T-helper 2 cell treated with Interferon-gamma antibody and Interleukin-4, amounts not matched to agents 5 μg/mL and 100 μg/mL, for 36 hours (primary cell): ENCODE measurements at regions not wholly inside any gene's neighbourhood (a gene's known extent, or its start where the extent isn't known, plus 50 kb on each side); places are given as distances from the start of the nearest gene placed in this dataset.
"Not testable (repeated sequence)": the region's sequence is repeated elsewhere in the genome, so short reads cannot be mapped to it uniquely, and the experiment has no call there.

Source experiments
- DNase-seq: peaks from one replicate; pipeline ENCODE4 v3.0.0; 2021; ENCODE audit warnings: low spot score
- H3K27ac Mint-ChIP-seq: one replicate; pipeline ENCODE4 v1.8.0; 2021; ENCODE audit warnings: mild to moderate bottlenecking, mixed read lengths
- H3K27me3 Mint-ChIP-seq: one replicate; pipeline ENCODE4 v1.8.0; 2021; ENCODE audit warnings: low read depth, mixed read lengths
- H3K36me3 Mint-ChIP-seq: one replicate; pipeline ENCODE4 v1.8.0; 2021; ENCODE audit warnings: low read depth, mixed read lengths
- H3K4me1 Mint-ChIP-seq: one replicate; pipeline ENCODE4 v1.8.0; 2021; ENCODE audit warnings: low read depth, mixed read lengths
- H3K4me3 Mint-ChIP-seq: one replicate; pipeline ENCODE4 v1.8.0; 2022; ENCODE audit warnings: mild to moderate bottlenecking, moderate library complexity, mixed read lengths
- H3K9me3 Mint-ChIP-seq: one replicate; pipeline ENCODE4 v1.8.0; 2021; ENCODE audit warnings: mixed read lengths

DNA sequence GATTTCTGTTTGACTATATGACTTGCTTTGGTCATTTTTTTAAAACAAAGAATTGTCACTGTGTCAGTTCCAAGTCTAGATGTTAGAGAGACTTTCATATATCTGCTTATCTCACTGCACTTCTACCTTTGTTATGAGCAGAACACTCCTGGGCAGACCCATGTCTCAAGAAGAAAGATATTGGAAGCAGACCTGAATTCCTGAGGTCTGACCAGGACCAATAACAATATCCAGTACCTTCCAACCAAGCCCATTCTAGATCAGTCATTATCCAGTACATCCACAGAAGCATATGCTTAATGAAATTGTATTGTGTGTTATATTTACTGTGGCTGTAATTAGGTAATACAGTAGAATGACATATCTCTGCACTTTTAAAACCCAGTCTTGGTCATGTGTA is 811.3 kb upstream of the GBE1 start:
- H3K4me3 Mint-ChIP-seq = no peak overlapping the region
- no peaks in the 10 kb centered on the region for H3K4me1 Mint-ChIP-seq
- H3K36me3 Mint-ChIP-seq = no peaks in the 10 kb centered on the region
- H3K27me3 Mint-ChIP-seq = no peaks in the 10 kb centered on the region
- no peak overlapping the region for H3K27ac Mint-ChIP-seq
- no peak for DNase-seq
- H3K9me3 Mint-ChIP-seq = no peaks in the 10 kb centered on the region

DNA sequence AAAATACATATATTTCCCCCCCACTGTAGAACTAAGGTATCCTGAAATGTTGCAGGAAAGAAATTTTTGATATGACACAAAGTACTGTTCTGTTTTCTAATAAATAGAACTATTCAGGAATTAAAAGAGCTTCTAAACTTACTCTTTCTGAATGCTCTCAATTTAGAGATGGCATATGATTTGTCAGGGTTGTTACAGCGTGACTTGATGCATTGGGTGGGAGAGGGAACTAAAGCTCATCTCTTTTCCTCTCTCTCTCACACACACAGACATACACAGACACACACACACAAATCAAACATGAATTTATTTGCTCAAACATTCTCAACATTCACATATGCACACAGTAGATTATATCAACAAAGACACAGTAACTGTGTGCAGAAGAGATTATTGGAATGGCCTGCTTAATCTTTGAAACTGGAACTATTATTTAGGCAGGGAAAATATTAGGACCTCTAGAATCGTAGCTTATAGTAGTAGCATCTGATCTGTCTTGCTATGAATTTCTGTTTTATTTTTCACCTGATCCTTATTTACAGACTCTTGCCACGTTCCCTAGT is 807.4 kb upstream of the GBE1 start:
- H3K36me3 Mint-ChIP-seq = no peaks in the 10 kb centered on the region
- peaks cover 8% of the 10 kb centered on the region for H3K9me3 Mint-ChIP-seq
- no peak overlapping the region for H3K4me3 Mint-ChIP-seq
- H3K27ac Mint-ChIP-seq = no peak overlapping the region
- no peak for DNase-seq
- no peaks in the 10 kb centered on the region for H3K27me3 Mint-ChIP-seq
- H3K4me1 Mint-ChIP-seq = no peaks in the 10 kb centered on the region

DNA sequence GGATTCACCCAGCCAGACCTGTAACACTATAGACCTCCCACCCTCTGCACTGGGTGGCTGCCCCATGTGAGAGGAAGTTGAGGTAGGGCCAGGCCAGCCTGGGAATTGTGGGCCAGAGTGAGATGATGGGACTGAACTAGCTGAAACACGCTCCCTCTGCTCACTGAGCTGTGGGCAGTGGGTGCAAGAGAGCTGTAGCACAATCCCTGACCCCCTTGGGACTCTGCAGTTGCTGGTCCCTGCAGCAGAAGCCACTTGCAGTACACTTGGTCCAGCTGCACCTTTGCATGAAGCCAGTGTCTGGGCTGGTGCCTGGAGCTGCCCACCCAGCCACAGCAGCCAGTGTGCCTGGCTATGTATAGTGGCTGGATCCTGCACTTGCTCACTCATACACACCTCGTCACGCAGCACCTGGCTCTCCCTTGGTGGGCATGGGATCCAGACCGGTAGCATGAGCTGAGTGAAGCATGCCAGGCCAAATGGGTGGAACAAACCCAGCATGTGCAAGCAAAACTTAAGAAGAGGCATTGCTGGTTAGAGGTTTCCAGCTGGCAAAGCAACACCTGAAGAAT is 805.7 kb upstream of the GBE1 start:
- H3K36me3 Mint-ChIP-seq = no peaks in the 10 kb centered on the region
- no peaks in the 10 kb centered on the region for H3K4me1 Mint-ChIP-seq
- H3K27ac Mint-ChIP-seq = no peak overlapping the region
- H3K4me3 Mint-ChIP-seq = no peak overlapping the region
- H3K27me3 Mint-ChIP-seq = no peaks in the 10 kb centered on the region
- DNase-seq = no peak
- peaks cover 13% of the 10 kb centered on the region for H3K9me3 Mint-ChIP-seq

DNA sequence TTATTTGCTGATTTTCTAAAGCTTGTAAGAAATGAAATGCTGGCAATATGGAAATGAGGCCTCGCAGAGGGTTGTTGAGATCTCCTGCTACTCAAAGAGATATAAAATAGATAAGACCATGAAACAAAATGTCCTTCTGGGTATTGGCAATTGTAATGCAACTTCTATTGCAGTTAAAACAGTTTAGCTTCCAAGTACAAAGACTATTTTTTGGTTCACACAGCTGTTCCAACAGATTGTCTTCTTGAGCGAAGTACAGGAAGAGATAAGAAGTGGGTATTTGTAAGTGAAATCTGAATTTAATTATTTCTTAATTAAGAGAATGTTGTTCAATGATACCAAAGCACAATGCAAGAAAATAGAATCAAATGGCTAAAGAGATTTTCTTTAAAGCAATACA is 801.5 kb upstream of the GBE1 start:
- Mint-ChIP-seq H3K4me3 (no peak overlapping the region), H3K27me3 (no peaks in the 10 kb centered on the region), H3K9me3 (peaks cover 16% of the 10 kb centered on the region), H3K36me3 (no peaks in the 10 kb centered on the region), H3K27ac (no peak overlapping the region), H3K4me1 (no peaks in the 10 kb centered on the region)
- DNase-seq = no peak

DNA sequence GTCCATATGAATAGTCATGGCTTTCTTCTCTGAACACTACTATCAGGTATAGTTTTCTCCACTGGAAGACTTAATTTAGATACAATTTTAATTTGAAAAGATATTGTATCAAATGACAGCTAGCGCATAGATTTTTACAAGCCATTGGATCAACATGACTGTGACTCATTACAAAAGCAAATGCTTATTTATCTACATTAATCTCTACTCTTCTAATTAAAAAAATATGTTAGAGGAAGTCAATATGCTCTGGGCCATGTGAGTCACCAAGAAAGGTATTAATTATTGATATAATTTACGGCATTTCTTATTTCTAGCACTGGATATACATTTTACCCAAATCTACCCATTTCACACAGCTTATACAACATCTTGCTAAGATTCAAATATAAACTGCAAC is 800.3 kb upstream of the GBE1 start:
- Mint-ChIP-seq H3K27me3 (no peaks in the 10 kb centered on the region), H3K36me3 (no peaks in the 10 kb centered on the region), H3K4me3 (no peak overlapping the region), H3K27ac (no peak overlapping the region), H3K4me1 (no peaks in the 10 kb centered on the region), H3K9me3 (peaks cover 16% of the 10 kb centered on the region)
- DNase-seq = no peak

DNA sequence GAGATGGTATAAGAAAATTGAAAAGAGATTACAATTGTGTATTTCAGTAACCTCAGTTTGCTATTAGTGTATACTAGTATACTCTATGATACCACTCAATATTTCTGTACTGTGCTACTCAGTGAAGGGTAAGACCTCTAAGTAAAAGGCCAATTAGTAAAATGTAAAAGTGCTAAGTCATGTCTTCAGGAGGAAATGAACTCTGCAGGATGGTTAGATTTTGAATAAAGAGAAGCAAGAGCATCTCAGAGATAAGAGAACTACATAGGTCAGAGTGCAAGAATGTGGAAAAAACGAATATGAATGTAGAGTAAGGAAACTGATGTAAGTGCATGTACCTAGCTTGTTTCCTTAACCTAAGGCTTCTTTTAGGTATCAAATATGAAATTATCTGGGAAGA is 796.6 kb upstream of the GBE1 start:
- Mint-ChIP-seq H3K4me3 (no peak overlapping the region), H3K9me3 (peaks cover 11% of the 10 kb centered on the region), H3K4me1 (no peaks in the 10 kb centered on the region), H3K36me3 (no peaks in the 10 kb centered on the region), H3K27ac (no peak overlapping the region), H3K27me3 (no peaks in the 10 kb centered on the region)
- no peak for DNase-seq

DNA sequence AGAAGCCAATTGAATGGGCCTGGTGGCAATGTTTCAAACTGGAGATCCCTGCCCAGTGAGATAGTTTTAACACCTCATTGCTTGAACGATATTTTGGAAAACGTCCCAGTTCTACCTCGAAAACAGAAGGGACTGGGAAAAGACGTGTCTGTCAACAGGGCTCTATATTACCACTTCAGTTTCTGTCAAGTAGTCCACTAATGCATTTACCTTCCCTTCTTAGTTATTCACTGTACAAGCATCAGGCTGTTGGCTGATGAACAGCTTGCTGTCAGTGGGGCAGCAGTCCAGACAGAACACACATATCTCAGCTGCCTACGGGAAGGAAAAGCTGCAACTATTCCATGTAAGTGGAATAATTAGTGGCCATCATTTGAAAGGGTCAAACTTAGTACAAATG is 794.7 kb upstream of the GBE1 start:
- Mint-ChIP-seq H3K27me3 (no peaks in the 10 kb centered on the region), H3K27ac (no peak overlapping the region), H3K9me3 (peaks cover 10% of the 10 kb centered on the region), H3K4me3 (no peak overlapping the region), H3K4me1 (no peaks in the 10 kb centered on the region), H3K36me3 (no peaks in the 10 kb centered on the region)
- DNase-seq = no peak

DNA sequence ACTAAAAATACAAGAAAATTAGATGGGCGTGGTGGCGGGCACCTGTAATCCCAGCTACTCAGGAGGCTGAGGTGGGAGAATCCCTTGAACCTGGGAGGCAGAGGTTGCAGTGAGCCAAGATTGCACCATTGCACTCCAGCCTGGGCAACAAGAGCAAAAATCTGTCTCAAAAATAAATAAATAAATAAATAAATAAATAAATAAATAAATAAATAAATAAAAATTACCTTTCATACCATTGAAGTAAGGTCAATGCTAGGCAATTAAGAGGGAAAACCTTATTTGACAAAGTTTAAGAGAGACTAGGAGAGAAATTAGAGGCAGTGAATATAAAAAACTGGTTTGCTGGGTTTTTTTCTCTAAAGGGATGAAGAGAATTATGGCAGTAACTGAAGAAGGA is 781.1 kb upstream of the GBE1 start:
- not testable (repeated sequence) for H3K4me1 Mint-ChIP-seq, H3K36me3 Mint-ChIP-seq, H3K4me3 Mint-ChIP-seq, H3K27me3 Mint-ChIP-seq, H3K27ac Mint-ChIP-seq, DNase-seq
- H3K9me3 Mint-ChIP-seq = peaks cover 25% of the 10 kb centered on the region

DNA sequence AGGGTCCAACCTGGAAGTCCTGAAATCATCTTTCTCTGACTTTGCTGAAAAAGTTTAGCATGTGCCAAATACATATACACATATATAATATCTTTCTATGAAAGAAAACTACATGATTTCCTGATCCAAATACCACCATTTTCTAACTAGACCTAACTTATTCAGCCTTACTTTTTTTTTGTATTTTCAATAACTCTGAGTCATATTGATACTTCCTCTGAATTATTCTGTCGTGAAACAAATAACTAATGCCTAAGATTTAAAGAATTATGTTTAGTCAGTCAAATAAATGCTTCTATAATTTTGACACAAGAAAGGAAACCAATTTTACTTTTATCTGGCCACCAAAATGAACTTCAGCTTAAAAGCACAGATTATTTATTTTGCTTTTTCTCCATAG is 760.2 kb upstream of the GBE1 start:
- Mint-ChIP-seq H3K36me3 (no peaks in the 10 kb centered on the region), H3K4me3 (no peak overlapping the region), H3K9me3 (peaks cover 17% of the 10 kb centered on the region), H3K27ac (no peak overlapping the region), H3K27me3 (no peaks in the 10 kb centered on the region), H3K4me1 (no peaks in the 10 kb centered on the region)
- no peak for DNase-seq

DNA sequence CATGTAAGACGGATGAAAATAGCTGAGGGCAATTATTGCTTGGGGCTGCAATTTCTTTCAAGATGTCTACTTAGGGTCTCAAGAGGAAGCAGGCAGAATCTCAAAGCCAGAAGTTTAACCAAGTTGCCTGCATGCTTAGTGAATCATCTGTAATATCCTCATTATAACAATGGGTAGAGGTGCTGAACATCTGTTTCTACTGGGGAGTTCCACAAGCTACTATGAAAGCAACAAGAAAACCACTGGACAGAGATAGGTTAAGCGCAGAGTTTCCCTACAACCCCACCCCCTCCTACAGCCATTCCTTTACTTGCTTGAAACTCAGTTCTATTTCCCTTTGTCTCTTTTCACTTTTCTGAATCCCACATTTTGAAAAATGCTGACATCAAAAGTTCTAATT is 759.4 kb upstream of the GBE1 start:
- H3K27ac Mint-ChIP-seq = no peak overlapping the region

DNA sequence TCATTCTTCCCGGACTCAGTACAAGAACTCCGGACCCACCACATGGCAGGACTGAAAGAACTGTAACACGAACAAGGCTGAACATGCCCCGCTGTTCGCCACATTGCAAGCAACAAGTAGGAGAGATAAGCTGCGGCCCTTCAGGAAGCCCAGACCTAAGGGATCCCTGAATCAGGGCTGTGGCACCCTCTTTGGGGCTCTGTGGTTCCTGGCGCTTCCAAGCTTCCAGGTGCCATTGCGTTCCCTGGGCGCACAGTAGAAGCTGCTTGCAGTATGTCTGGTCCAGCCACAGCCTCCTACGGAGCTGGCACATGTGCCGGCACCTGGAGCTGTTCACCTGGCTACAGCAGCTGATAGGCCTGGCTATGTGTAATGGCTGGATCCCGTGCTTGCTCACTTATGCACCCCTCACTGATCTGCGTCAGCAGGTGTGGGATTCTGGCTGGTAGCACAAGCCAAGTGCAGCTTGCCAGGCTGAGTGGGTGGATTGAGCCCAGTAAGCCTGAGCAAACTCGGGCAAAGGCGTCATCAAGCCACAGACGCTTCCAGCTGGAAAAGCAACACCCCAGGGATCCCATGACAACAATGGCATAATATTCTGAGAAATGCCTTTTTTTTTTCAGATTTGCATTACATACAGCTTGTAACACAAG is 748.6 kb upstream of the GBE1 start:
- peaks cover 16% of the 10 kb centered on the region for H3K9me3 Mint-ChIP-seq
- H3K27ac Mint-ChIP-seq = no peak overlapping the region
- no peak for DNase-seq
- no peak overlapping the region for H3K4me3 Mint-ChIP-seq
- no peaks in the 10 kb centered on the region for H3K27me3 Mint-ChIP-seq
- no peaks in the 10 kb centered on the region for H3K36me3 Mint-ChIP-seq
- H3K4me1 Mint-ChIP-seq = no peaks in the 10 kb centered on the region

More for the DNA sequence above, 759.4 kb upstream of the GBE1 start:
- Mint-ChIP-seq H3K4me3 (no peak overlapping the region), H3K36me3 (no peaks in the 10 kb centered on the region), H3K27me3 (no peaks in the 10 kb centered on the region), H3K9me3 (peaks cover 24% of the 10 kb centered on the region), H3K4me1 (no peaks in the 10 kb centered on the region)
- DNase-seq = no peak

DNA sequence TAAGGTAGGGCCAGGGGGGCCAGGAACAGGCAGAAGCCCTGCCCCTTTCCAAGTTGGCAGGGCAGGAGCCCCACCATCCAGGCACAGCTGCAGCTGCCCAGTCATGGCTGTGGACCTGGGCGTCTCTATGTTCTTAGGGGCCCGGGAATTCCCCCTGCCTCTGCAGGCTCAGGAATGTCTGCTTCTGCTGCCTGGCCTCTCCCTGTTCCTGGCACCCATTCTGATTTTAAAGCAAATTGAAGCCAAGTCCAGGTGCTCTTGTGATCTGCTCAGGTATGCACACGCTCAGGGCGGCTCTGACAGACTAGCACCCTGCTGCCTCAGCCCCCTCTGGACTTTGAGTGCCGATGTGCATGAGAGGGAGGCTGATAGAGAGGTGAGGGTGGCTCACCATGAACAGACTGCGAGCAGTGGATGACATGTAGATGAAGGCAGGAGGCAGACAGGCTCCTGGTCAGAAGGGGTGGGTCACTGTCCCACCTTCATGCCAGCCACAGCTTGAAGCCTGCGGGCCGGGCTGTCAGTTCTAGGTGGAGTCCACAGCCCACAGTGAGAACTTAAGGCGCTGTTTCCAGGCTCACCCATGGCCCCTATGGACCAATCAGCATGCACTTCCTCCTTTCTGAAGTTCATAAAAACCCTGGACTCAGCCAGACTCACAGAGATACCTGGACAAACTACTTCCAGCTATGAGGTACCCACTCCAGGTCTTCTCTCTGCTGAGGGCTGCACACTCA is 747.8 kb upstream of the GBE1 start:
- H3K9me3 Mint-ChIP-seq = peaks cover 15% of the 10 kb centered on the region
- no peak overlapping the region for H3K27ac Mint-ChIP-seq
- DNase-seq = no peak
- H3K4me3 Mint-ChIP-seq = no peak overlapping the region
- H3K4me1 Mint-ChIP-seq = no peaks in the 10 kb centered on the region
- H3K27me3 Mint-ChIP-seq = no peaks in the 10 kb centered on the region
- H3K36me3 Mint-ChIP-seq = no peaks in the 10 kb centered on the region

DNA sequence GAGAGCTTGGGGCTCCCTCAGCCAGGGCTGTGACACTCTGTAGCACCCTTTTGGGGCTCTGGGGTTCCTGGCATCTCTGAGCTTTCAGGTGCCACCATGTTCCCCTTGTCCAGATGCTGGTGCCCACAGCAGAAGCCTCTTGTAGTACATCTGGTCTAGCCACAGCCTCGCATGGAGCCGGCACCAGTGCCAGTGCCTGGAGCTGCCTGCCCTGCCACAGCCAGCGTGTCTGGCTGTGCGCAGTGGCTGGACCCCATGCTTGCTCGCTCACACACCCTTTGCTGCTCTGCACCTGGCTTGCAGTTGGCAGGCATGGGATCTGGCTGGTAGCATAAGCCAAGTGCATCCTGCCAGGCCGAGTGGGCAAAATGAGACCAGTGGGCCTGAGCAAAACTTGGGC is 744.8 kb upstream of the GBE1 start:
- Mint-ChIP-seq H3K36me3 (no peaks in the 10 kb centered on the region), H3K4me1 (no peaks in the 10 kb centered on the region), H3K27me3 (no peaks in the 10 kb centered on the region), H3K4me3 (no peak overlapping the region), H3K9me3 (peaks cover 12% of the 10 kb centered on the region), H3K27ac (no peak overlapping the region)
- no peak for DNase-seq

DNA sequence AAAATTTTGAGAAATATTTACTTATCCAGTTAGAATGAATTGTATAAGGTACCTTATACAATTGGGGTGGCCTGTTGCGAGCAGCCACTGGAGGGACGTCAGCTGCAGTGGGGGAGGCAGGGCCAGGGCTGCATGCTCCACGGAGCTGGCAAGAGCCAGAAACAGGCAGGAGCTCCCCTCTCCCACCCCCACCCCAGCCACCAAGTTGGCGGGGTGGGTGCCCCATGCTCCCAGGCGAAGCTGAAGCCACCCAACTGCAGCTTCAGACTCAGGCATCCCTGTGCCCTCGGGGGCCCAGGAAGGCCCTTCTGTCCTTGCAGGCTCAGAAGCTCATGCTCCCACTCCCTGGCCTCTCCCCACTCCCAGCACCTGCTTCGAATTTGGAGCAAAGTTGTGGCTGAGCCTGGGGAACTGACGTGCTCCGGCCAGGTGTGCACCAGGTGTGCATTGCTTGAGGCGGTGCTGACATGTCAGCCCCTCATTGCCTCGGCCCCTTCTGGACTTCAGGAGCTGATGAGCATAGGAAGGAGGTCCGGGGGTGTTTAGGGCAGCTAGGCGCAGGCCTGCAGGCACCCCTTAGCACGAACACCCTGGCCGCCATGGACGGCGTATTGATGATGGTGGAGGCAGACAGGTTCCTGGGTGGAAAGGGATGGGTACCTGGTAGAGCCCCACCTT is 743.8 kb upstream of the GBE1 start:
- no peaks in the 10 kb centered on the region for H3K27me3 Mint-ChIP-seq
- DNase-seq = no peak
- no peak overlapping the region for H3K27ac Mint-ChIP-seq
- H3K4me3 Mint-ChIP-seq = no peak overlapping the region
- H3K9me3 Mint-ChIP-seq = peaks cover 12% of the 10 kb centered on the region
- H3K4me1 Mint-ChIP-seq = no peaks in the 10 kb centered on the region
- no peaks in the 10 kb centered on the region for H3K36me3 Mint-ChIP-seq
